ENCODE measurements at regions not wholly inside any gene's neighbourhood (a gene's known extent, or its start where the extent isn't known, plus 50 kb on each side); places are given as distances from the start of the nearest gene placed in this dataset.

DNA sequence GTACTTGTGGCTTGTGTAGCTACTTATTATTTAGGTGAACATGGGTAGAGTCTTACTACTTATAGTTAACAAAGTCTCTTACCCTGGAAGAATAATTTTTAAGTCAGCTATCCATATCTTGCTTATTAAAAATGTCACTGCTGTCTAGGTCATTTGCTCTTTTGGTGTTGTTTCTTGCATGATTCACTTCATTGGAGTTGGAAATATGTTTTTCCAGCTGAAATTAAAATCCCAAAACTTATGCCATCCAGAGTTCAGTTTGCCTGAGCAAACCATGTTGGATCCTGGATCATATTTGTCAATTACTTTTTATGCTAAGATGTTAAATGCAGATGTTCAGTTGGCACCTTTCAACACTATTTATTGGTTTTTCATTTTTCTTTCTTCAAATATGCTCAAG is 421.0 kb upstream of the RBMS3 start:
- Histone ChIP-seq H3K27me3 (ENCODE audit: control insufficient read depth, insufficient read depth, low read length, poor library complexity, severe bottlenecking) (no peaks in the 10 kb centered on the region), H3K27ac (ENCODE audit: insufficient read depth, low read depth, low read length, poor library complexity, severe bottlenecking) (no peak overlapping the region), H3K36me3 (ENCODE audit: control insufficient read depth, insufficient read depth, low read length) (no peaks in the 10 kb centered on the region), H3K9me3 (ENCODE audit: control insufficient read depth, low read length) (no peaks in the 10 kb centered on the region), H3K4me1 (ENCODE audit: control insufficient read depth, insufficient read depth, low read length) (no peaks in the 10 kb centered on the region), H3K4me3 (ENCODE audit: insufficient read depth, low read depth, low read length) (no peak overlapping the region)

DNA sequence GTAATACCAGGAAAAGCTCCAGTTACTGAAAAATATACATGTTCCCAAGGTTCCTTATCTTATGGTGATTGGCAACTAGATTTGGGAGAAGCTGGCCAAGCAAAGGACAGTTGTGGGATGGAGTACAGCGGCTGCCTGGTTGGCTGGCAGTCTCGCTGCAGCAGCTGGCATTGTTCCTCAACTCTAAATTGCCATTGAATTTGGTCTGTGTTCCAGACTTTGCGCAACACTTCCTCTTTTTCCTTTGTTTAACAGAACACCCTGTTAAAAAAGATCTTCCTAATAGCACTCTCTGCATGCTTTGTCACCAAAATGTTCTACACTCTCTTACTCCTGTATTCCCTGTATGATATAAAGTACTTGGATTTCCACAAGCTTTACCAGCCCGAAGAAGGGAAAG is 420.6 kb upstream of the RBMS3 start:
- WGBS, 2 experiments = 92 to 96% methylated on average over 3 to 4 of the region's 4 CpGs
- Histone ChIP-seq H3K4me1 (ENCODE audit: control insufficient read depth, insufficient read depth, low read length) (no peaks in the 10 kb centered on the region), H3K36me3 (ENCODE audit: control insufficient read depth, insufficient read depth, low read length) (no peaks in the 10 kb centered on the region), H3K27me3 (ENCODE audit: control insufficient read depth, insufficient read depth, low read length, poor library complexity, severe bottlenecking) (no peaks in the 10 kb centered on the region), H3K4me3 (ENCODE audit: insufficient read depth, low read depth, low read length) (no peak overlapping the region), H3K9me3 (ENCODE audit: control insufficient read depth, low read length) (no peaks in the 10 kb centered on the region), H3K27ac (ENCODE audit: insufficient read depth, low read depth, low read length, poor library complexity, severe bottlenecking) (no peak overlapping the region)

GRCh38 chr3:28863186-28863585 is 417.7 kb upstream of the RBMS3 start:
- 92 to 96% methylated on average over 7 of the region's 7 CpGs for WGBS, 2 experiments
- Histone ChIP-seq H3K4me1 (ENCODE audit: control insufficient read depth, insufficient read depth, low read length) (no peaks in the 10 kb centered on the region), H3K4me3 (ENCODE audit: insufficient read depth, low read depth, low read length) (no peak overlapping the region), H3K36me3 (ENCODE audit: control insufficient read depth, insufficient read depth, low read length) (no peaks in the 10 kb centered on the region), H3K27ac (ENCODE audit: insufficient read depth, low read depth, low read length, poor library complexity, severe bottlenecking) (no peak overlapping the region), H3K27me3 (ENCODE audit: control insufficient read depth, insufficient read depth, low read length, poor library complexity, severe bottlenecking) (no peaks in the 10 kb centered on the region), H3K9me3 (ENCODE audit: control insufficient read depth, low read length) (no peaks in the 10 kb centered on the region)

DNA sequence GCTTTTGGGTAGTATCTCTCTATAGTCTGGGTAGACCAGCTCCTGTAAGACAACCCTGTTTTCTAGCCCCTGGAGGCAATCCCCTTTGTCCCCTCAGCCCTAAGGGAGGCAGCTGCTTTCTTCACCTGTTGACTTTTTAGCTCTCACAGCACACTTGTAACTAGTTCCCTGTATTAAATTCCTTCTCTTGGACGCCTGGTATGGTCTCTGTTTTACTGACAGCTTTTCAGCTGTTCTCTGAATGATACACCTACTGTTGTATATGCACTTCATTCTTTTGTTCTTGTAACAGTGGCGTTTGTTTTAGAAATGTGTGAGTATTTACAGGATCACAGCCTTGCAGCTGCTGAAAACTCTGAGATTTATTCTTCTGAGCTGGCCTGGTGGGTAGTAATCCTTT is 413.0 kb upstream of the RBMS3 start:
- Histone ChIP-seq H3K27ac (ENCODE audit: insufficient read depth, low read depth, low read length, poor library complexity, severe bottlenecking) (no peak overlapping the region), H3K27me3 (ENCODE audit: control insufficient read depth, insufficient read depth, low read length, poor library complexity, severe bottlenecking) (no peaks in the 10 kb centered on the region), H3K36me3 (ENCODE audit: control insufficient read depth, insufficient read depth, low read length) (no peaks in the 10 kb centered on the region), H3K4me3 (ENCODE audit: insufficient read depth, low read depth, low read length) (no peak overlapping the region), H3K4me1 (ENCODE audit: control insufficient read depth, insufficient read depth, low read length) (no peaks in the 10 kb centered on the region), H3K9me3 (ENCODE audit: control insufficient read depth, low read length) (no peaks in the 10 kb centered on the region)
- WGBS, 2 experiments = 48 to 73% methylated on average over 2 of the region's 2 CpGs

- H3K4me3 ChIP-seq (ENCODE audit: insufficient read depth, low read depth, low read length) = no peak overlapping the region
- H3K9me3 ChIP-seq (ENCODE audit: control insufficient read depth, low read length) = no peaks in the 10 kb centered on the region
- no peaks in the 10 kb centered on the region for H3K27me3 ChIP-seq (ENCODE audit: control insufficient read depth, insufficient read depth, low read length, poor library complexity, severe bottlenecking)
- no peak overlapping the region for H3K27ac ChIP-seq (ENCODE audit: insufficient read depth, low read depth, low read length, poor library complexity, severe bottlenecking)
- no peaks in the 10 kb centered on the region for H3K36me3 ChIP-seq (ENCODE audit: control insufficient read depth, insufficient read depth, low read length)
- no peaks in the 10 kb centered on the region for H3K4me1 ChIP-seq (ENCODE audit: control insufficient read depth, insufficient read depth, low read length)
- WGBS, 2 experiments = 95 to 97% methylated on average over 2 of the region's 2 CpGs
These were observed 412.0 kb upstream of the RBMS3 start for GRCh38 chr3:28868897-28869296.

DNA sequence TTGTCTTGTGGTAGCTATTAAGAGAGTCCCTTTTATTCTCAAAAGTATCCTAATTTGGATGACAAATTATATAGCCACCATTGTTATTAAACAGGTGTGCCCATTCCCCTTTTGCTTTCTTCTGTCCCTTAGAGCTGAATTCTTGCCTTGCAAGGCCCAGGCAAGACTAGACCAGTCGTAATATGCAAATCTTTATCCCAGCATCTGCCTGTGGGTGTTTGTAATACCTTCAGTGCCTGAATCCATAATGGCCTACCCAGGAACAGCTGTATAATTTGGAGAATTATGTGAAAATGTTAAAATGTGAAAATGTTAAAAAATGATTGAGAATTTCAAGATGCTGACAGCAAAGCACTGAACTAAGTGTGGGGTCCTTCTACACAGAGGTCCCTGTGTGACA is 403.0 kb upstream of the RBMS3 start:
- no peaks in the 10 kb centered on the region for H3K4me1 ChIP-seq (ENCODE audit: control insufficient read depth, insufficient read depth, low read length)
- H3K4me3 ChIP-seq (ENCODE audit: insufficient read depth, low read depth, low read length) = no peak overlapping the region
- H3K36me3 ChIP-seq (ENCODE audit: control insufficient read depth, insufficient read depth, low read length) = no peaks in the 10 kb centered on the region
- no peaks in the 10 kb centered on the region for H3K9me3 ChIP-seq (ENCODE audit: control insufficient read depth, low read length)
- 94 to 100% methylated on average over 1 of the region's 1 CpG for WGBS, 2 experiments
- no peaks in the 10 kb centered on the region for H3K27me3 ChIP-seq (ENCODE audit: control insufficient read depth, insufficient read depth, low read length, poor library complexity, severe bottlenecking)
- H3K27ac ChIP-seq (ENCODE audit: insufficient read depth, low read depth, low read length, poor library complexity, severe bottlenecking) = no peak overlapping the region

GRCh38 chr3:28890373-28890772 is 390.5 kb upstream of the RBMS3 start:
- no peak overlapping the region for H3K27ac ChIP-seq (ENCODE audit: insufficient read depth, low read depth, low read length, poor library complexity, severe bottlenecking)
- 80 to 90% methylated on average over 1 of the region's 1 CpG for WGBS, 2 experiments

GRCh38 chr3:28891485-28891884 is 389.4 kb upstream of the RBMS3 start:
- H3K36me3 ChIP-seq (ENCODE audit: control insufficient read depth, insufficient read depth, low read length) = no peaks in the 10 kb centered on the region
- WGBS, 2 experiments = 88 to 94% methylated on average over 4 of the region's 4 CpGs
- no peaks in the 10 kb centered on the region for H3K9me3 ChIP-seq (ENCODE audit: control insufficient read depth, low read length)
- H3K4me3 ChIP-seq (ENCODE audit: insufficient read depth, low read depth, low read length) = no peak overlapping the region
- no peaks in the 10 kb centered on the region for H3K4me1 ChIP-seq (ENCODE audit: control insufficient read depth, insufficient read depth, low read length)
- no peak overlapping the region for H3K27ac ChIP-seq (ENCODE audit: insufficient read depth, low read depth, low read length, poor library complexity, severe bottlenecking)
- no peaks in the 10 kb centered on the region for H3K27me3 ChIP-seq (ENCODE audit: control insufficient read depth, insufficient read depth, low read length, poor library complexity, severe bottlenecking)

More at GRCh38 chr3:28890373-28890772, 390.5 kb upstream of the RBMS3 start:
- H3K4me1 ChIP-seq (ENCODE audit: control insufficient read depth, insufficient read depth, low read length) = no peaks in the 10 kb centered on the region
- H3K9me3 ChIP-seq (ENCODE audit: control insufficient read depth, low read length) = no peaks in the 10 kb centered on the region
- no peak overlapping the region for H3K4me3 ChIP-seq (ENCODE audit: insufficient read depth, low read depth, low read length)
- no peaks in the 10 kb centered on the region for H3K27me3 ChIP-seq (ENCODE audit: control insufficient read depth, insufficient read depth, low read length, poor library complexity, severe bottlenecking)
- H3K36me3 ChIP-seq (ENCODE audit: control insufficient read depth, insufficient read depth, low read length) = no peaks in the 10 kb centered on the region

DNA sequence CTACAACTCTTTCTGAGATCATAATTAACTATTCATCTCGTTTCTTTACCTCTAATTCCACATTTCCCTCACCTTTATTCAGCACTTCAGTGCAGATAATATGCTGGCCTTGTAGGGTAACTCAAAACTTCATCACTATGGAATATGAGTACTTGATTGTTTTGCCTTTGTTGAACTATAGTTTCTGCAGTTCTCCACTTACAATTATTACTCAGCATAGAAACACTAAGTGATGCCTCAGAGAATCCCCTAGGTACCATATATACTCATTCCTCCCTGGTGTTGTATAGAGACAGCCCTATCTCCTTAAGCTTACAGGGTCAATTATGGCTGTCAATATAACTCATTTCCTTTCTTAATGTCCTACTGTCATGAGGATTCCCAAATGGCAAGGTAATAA is 380.6 kb upstream of the RBMS3 start:
- Histone ChIP-seq H3K4me1 (ENCODE audit: control insufficient read depth, insufficient read depth, low read length) (no peaks in the 10 kb centered on the region), H3K9me3 (ENCODE audit: control insufficient read depth, low read length) (no peaks in the 10 kb centered on the region), H3K4me3 (ENCODE audit: insufficient read depth, low read depth, low read length) (no peak overlapping the region), H3K27me3 (ENCODE audit: control insufficient read depth, insufficient read depth, low read length, poor library complexity, severe bottlenecking) (no peaks in the 10 kb centered on the region), H3K36me3 (ENCODE audit: control insufficient read depth, insufficient read depth, low read length) (no peaks in the 10 kb centered on the region), H3K27ac (ENCODE audit: insufficient read depth, low read depth, low read length, poor library complexity, severe bottlenecking) (no peak overlapping the region)
- 65 to 76% methylated on average over 1 of the region's 1 CpG for WGBS, 2 experiments

- Histone ChIP-seq H3K27ac (ENCODE audit: insufficient read depth, low read depth, low read length, poor library complexity, severe bottlenecking) (no peak overlapping the region), H3K9me3 (ENCODE audit: control insufficient read depth, low read length) (no peaks in the 10 kb centered on the region), H3K4me1 (ENCODE audit: control insufficient read depth, insufficient read depth, low read length) (no peaks in the 10 kb centered on the region), H3K4me3 (ENCODE audit: insufficient read depth, low read depth, low read length) (no peak overlapping the region), H3K27me3 (ENCODE audit: control insufficient read depth, insufficient read depth, low read length, poor library complexity, severe bottlenecking) (no peaks in the 10 kb centered on the region), H3K36me3 (ENCODE audit: control insufficient read depth, insufficient read depth, low read length) (no peaks in the 10 kb centered on the region)
These were observed 379.9 kb upstream of the RBMS3 start for GRCh38 chr3:28901018-28901417.

- WGBS, 2 experiments = 96% methylated on average over 30 of the region's 30 CpGs
These were observed 377.7 kb upstream of the RBMS3 start for GRCh38 chr3:28903171-28903601.

More at GRCh38 chr3:28903171-28903601, 377.7 kb upstream of the RBMS3 start:
- no peak overlapping the region for H3K4me3 ChIP-seq (ENCODE audit: insufficient read depth, low read depth, low read length)
- no peaks in the 10 kb centered on the region for H3K4me1 ChIP-seq (ENCODE audit: control insufficient read depth, insufficient read depth, low read length)
- no peaks in the 10 kb centered on the region for H3K27me3 ChIP-seq (ENCODE audit: control insufficient read depth, insufficient read depth, low read length, poor library complexity, severe bottlenecking)
- H3K9me3 ChIP-seq (ENCODE audit: control insufficient read depth, low read length) = no peaks in the 10 kb centered on the region
- no peaks in the 10 kb centered on the region for H3K36me3 ChIP-seq (ENCODE audit: control insufficient read depth, insufficient read depth, low read length)
- H3K27ac ChIP-seq (ENCODE audit: insufficient read depth, low read depth, low read length, poor library complexity, severe bottlenecking) = no peak overlapping the region
